ENCODE measurements at regions not wholly inside any gene's neighbourhood (a gene's known extent, or its start where the extent isn't known, plus 50 kb on each side); places are given as distances from the start of the nearest gene placed in this dataset.

DNA sequence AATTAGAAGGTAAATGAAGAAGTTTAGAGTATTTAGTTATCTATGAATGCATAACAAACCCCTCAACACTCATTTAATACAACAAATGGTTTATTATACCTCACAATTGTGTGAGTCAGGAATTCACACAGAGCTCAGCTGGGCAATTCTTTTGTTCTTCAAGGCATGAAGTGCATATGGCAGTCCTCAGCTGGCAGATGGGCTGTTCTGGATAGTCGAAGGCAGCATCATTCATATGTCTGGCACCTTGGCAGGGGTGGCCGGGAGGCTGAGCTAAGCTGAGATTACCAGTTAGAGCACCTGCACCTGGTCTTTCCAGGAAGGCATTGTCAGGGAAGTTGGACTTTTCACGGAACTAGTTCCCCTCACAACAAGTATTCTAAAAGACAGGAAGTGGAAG is 286.2 kb upstream of the DUSP10 start:
- DNase-seq (ENCODE audit: low read depth), result no peak
- no peak overlapping the region for H3K4me3 ChIP-seq (ENCODE audit: low read depth, low read length)
- TF ChIP-seq CTCF (IDR thresholded peaks at IDR 0.05; ENCODE audit: control insufficient read depth, extremely low read depth, insufficient read depth), result no peak

- no peak for DNase-seq (ENCODE audit: low read depth)
- no peak for TF ChIP-seq CTCF (IDR thresholded peaks at IDR 0.05; ENCODE audit: control insufficient read depth, extremely low read depth, insufficient read depth)
- no peak overlapping the region for H3K4me3 ChIP-seq (ENCODE audit: low read depth, low read length)
Measured at GRCh38 chr1:222026280-222026679, 284.4 kb upstream of the DUSP10 start.

DNA sequence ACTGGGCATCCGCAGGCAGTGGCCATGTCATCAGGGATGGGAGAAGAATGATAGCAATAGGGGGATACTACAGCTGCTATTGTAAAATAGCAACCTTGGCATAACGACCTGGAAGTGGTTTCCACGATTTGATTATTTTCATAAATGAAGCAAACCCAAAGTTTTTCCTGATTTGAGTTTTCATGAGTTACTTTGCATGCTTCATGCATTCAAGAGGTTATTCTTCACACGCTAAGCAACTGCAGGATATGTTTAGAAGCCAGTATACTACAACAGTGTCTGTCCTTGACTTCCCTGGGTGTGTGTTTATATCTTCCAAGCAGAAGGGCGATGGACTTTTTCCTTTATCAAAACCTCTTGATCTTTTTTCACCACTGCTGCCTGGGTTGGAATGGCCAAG is 281.1 kb upstream of the DUSP10 start:
- no peak for DNase-seq (ENCODE audit: low read depth)
- TF ChIP-seq CTCF (IDR thresholded peaks at IDR 0.05; ENCODE audit: control insufficient read depth, extremely low read depth, insufficient read depth), result no peak
- H3K4me3 ChIP-seq (ENCODE audit: low read depth, low read length), result no peak overlapping the region

DNA sequence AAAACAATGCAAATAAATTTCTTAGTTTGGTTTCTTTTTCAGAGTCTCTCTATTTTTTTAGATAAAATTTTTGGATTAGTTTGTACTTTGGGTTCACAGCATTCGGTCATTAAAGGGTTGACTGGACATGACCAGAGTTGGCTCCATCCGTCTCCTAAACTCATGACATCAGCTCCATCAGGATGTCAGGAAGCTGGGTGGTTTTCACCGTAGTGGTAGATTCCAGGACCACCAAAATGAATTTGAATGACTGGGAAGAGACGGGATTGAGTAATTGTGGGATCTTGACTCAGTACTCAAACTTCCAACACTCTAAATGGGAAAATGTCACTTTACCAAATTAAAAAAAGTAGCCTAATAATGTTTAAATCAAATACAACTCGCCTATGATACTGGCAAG is 279.2 kb upstream of the DUSP10 start:
- no peak overlapping the region for H3K4me3 ChIP-seq (ENCODE audit: low read depth, low read length)
- DNase-seq (ENCODE audit: low read depth), result no peak
- no peak for TF ChIP-seq CTCF (IDR thresholded peaks at IDR 0.05; ENCODE audit: control insufficient read depth, extremely low read depth, insufficient read depth)

GRCh38 chr1:222020553-222020952 is 278.7 kb upstream of the DUSP10 start:
- no peak for TF ChIP-seq CTCF (IDR thresholded peaks at IDR 0.05; ENCODE audit: control insufficient read depth, extremely low read depth, insufficient read depth)
- no peak for DNase-seq (ENCODE audit: low read depth)
- no peak overlapping the region for H3K4me3 ChIP-seq (ENCODE audit: low read depth, low read length)

- DNase-seq (ENCODE audit: low read depth), result no peak
- no peak for TF ChIP-seq CTCF (IDR thresholded peaks at IDR 0.05; ENCODE audit: control insufficient read depth, extremely low read depth, insufficient read depth)
- H3K4me3 ChIP-seq (ENCODE audit: low read depth, low read length), result no peak overlapping the region
Measured at GRCh38 chr1:222019029-222019428, 277.1 kb upstream of the DUSP10 start.

DNA sequence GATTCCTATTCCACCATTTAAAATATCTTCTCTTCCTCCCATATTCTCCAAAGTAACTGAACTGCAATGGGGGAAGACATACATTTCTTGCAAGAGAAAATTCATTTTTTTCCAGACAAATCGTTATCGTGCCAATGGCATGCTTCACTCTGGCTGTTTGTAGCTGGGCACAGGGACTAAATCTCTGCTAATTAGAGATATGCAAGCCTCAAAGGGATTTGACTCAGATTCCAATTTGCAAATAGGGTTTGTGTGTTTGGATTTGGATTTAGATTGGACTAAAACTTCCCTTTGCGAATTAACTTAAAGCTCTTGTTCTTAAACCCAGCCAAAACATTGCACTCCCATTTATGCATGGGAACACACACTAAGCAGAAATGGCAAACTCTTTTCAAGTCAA is 276.2 kb upstream of the DUSP10 start:
- no peak for DNase-seq (ENCODE audit: low read depth)
- TF ChIP-seq CTCF (IDR thresholded peaks at IDR 0.05; ENCODE audit: control insufficient read depth, extremely low read depth, insufficient read depth), result no peak
- H3K4me3 ChIP-seq (ENCODE audit: low read depth, low read length), result no peak overlapping the region
